Ovary (tissue), 7 donors: ENCODE measurements at regions not wholly inside any gene's neighbourhood (a gene's known extent, or its start where the extent isn't known, plus 50 kb on each side); places are given as distances from the start of the nearest gene placed in this dataset.
"Not testable (repeated sequence)": the region's sequence is repeated elsewhere in the genome, so short reads cannot be mapped to it uniquely, and the experiment has no call there.

Experiments used
- DNase-seq, 5 donors: peaks; one replicate each; pipeline ENCODE4 v3.0.0-alpha.2; 2019 to 2020
- H3K27ac ChIP-seq, 2 donors: fragments of 200-600 bp; one replicate each; pipeline versions ENCODE4 v1.5.1 to v1.8.0; 2019 to 2022
- H3K27me3 ChIP-seq: fragments of 200-600 bp; one replicate; pipeline ENCODE4 v1.8.0; 2022
- H3K36me3 ChIP-seq: fragments of 200-600 bp; sonication (generic); one replicate; pipeline ENCODE4 v1.5.1; 2019
- H3K4me1 ChIP-seq: one replicate; pipeline ENCODE4 v1.8.1; 2013; ENCODE audit warnings: mild to moderate bottlenecking, moderate library complexity; ENCODE audit not compliant: insufficient read depth
- H3K4me3 ChIP-seq: fragments of 200-600 bp; sonication (generic); one replicate; pipeline ENCODE4 v1.5.1; 2017
- H3K9me3 ChIP-seq, 2 donors: fragments of 200-600 bp in 1 of 2; sonication (generic) in 1 of 2; one replicate each; pipeline versions ENCODE4 v1.5.1 to v1.8.1; 2013 to 2019; ENCODE audit warnings: mild to moderate bottlenecking in 1 of 2, moderate library complexity in 1 of 2
- CTCF ChIP-seq, 3 donors: fragments of 450-650 bp in 2 of 3; fragments of 200-600 bp in 1 of 3; IDR thresholded peaks; one replicate each; pipeline versions ENCODE4 v1.5.1 to v1.8.0; 2016 to 2022; ENCODE audit warnings: antibody characterized with exemption in 3 of 3, mild to moderate bottlenecking in 1 of 3
- EP300 ChIP-seq: sonication (generic); formaldehyde crosslinking; IDR thresholded peaks from one replicate; pipeline ENCODE4 v1.6.1; 2017; ENCODE audit warnings: antibody characterized with exemption
- POLR2A ChIP-seq: fragments of 450-650 bp; IDR thresholded peaks from one replicate; pipeline ENCODE4 v1.6.1; 2017; ENCODE audit warnings: antibody characterized with exemption, mild to moderate bottlenecking, moderate library complexity
- WGBS, 3 donors: extraction: QIAGEN DNeasy Blood & Tissue Kit in 1 of 3; methylation state at CpG; one replicate each; pipeline versions ENCODE4 v1.1.5 to v1.1.7; 2013 to 2017; 5-methylcytosine and 5-hydroxymethylcytosine counted together
- intact Hi-C, 4 donors: fragments of 100-400 bp; cut with DNase I; formaldehyde crosslinking; loops; one replicate each; pipeline versions ENCODE4 v1.11.0 to v1.15.1; 2022 to 2023
- donor health status: DM: no; HTN: no; CAD: no; lungs with moderate emphysema.
- donor health status: DM: no; HTN: no; CAD: no.
- donor health status: Bipolar disorder and iron deficiency.
- donor health status: DM: no; HTN: no; CAD: no.
- donor health status: DM: yes; HTN: yes; CAD: no.

- TF ChIP-seq EP300, result no peak
- TF ChIP-seq CTCF (IDR thresholded peaks at IDR 0.05), result no peak
- TF ChIP-seq POLR2A, result no peak
- WGBS, 3 donors, result 83 to 85% (median 84%) methylated on average over 6 of the region's 6 CpGs
- H3K36me3 ChIP-seq, result no peaks in the 10 kb centered on the region
- H3K4me1 ChIP-seq, result no peaks in the 10 kb centered on the region
- intact Hi-C loops, result no loop called here
- no peaks in the 10 kb centered on the region for H3K9me3 ChIP-seq
- H3K27me3 ChIP-seq, result no peaks in the 10 kb centered on the region
- DNase-seq, result no peak
- H3K4me3 ChIP-seq, result no peak overlapping the region
- no peak overlapping the region for H3K27ac ChIP-seq
Measured at GRCh38 chr21:23131177-23131576, 2133.0 kb downstream of the NCAM2 start.

- Histone ChIP-seq H3K4me3 (no peak overlapping the region), H3K27ac (no peak overlapping the region), H3K36me3 (no peaks in the 10 kb centered on the region), H3K4me1 (no peaks in the 10 kb centered on the region), H3K9me3 (no peaks in the 10 kb centered on the region), H3K27me3 (no peaks in the 10 kb centered on the region)
- intact Hi-C loops, result no loop called here
- WGBS, 3 donors, result 79 to 88% (median 82%) methylated on average over 2 of the region's 2 CpGs
- no peak for TF ChIP-seq POLR2A
- TF ChIP-seq EP300, result no peak
- TF ChIP-seq CTCF (IDR thresholded peaks at IDR 0.05), result no peak
- DNase-seq, result no peak
Measured at GRCh38 chr21:23138797-23139196, 2140.6 kb downstream of the NCAM2 start.

GRCh38 chr21:23152130-23152529 is 2153.9 kb downstream of the NCAM2 start:
- TF ChIP-seq EP300, result no peak
- TF ChIP-seq POLR2A, result no peak
- no peak for TF ChIP-seq CTCF (IDR thresholded peaks at IDR 0.05)
- H3K4me1 ChIP-seq, result no peaks in the 10 kb centered on the region
- no peaks in the 10 kb centered on the region for H3K36me3 ChIP-seq
- intact Hi-C loops, result no loop called here
- no peak overlapping the region for H3K27ac ChIP-seq
- H3K27me3 ChIP-seq, result no peaks in the 10 kb centered on the region
- DNase-seq, result no peak
- 6 to 9% (median 9%) methylated on average over 1 of the region's 1 CpG for WGBS, 3 donors
- H3K9me3 ChIP-seq, result no peaks in the 10 kb centered on the region
- no peak overlapping the region for H3K4me3 ChIP-seq

GRCh38 chr21:23153842-23154241 is 2155.6 kb downstream of the NCAM2 start:
- H3K4me3 ChIP-seq, H3K36me3 ChIP-seq, H3K9me3 ChIP-seq, H3K4me1 ChIP-seq, H3K27me3 ChIP-seq, H3K27ac ChIP-seq, DNase-seq, intact Hi-C loops: not testable (repeated sequence)
- WGBS, 3 donors, result 89 to 93% (median 89%) methylated on average over 3 of the region's 3 CpGs

- H3K9me3 ChIP-seq, result no peaks in the 10 kb centered on the region
- H3K4me3 ChIP-seq, result no peak overlapping the region
- no peaks in the 10 kb centered on the region for H3K36me3 ChIP-seq
- no peaks in the 10 kb centered on the region for H3K4me1 ChIP-seq
- no peak for DNase-seq
- WGBS, 3 donors, result 86 to 89% (median 88%) methylated on average over 2 of the region's 2 CpGs
- H3K27me3 ChIP-seq, result no peaks in the 10 kb centered on the region
- H3K27ac ChIP-seq, result no peak overlapping the region
- no peak for TF ChIP-seq EP300
- TF ChIP-seq CTCF (IDR thresholded peaks at IDR 0.05), result no peak
- no peak for TF ChIP-seq POLR2A
- intact Hi-C loops, result no loop called here
Measured at GRCh38 chr21:23155281-23155680, 2157.1 kb downstream of the NCAM2 start.
